Ectodermal cell (in vitro differentiated cells): ENCODE measurements at regions not wholly inside any gene's neighbourhood (a gene's known extent, or its start where the extent isn't known, plus 50 kb on each side); places are given as distances from the start of the nearest gene placed in this dataset.

Source experiments
- H3K27ac ChIP-seq: 2 replicates; pipeline ENCODE4 v1.7.0; 2013; ENCODE audit warnings: mild to moderate bottlenecking, low read depth, low read length; ENCODE audit not compliant: insufficient read depth, poor library complexity, severe bottlenecking
- H3K27me3 ChIP-seq: 2 replicates; pipeline ENCODE4 v1.7.0; 2013; ENCODE audit warnings: mild to moderate bottlenecking, low read length; ENCODE audit not compliant: insufficient read depth, control insufficient read depth, poor library complexity, severe bottlenecking
- H3K36me3 ChIP-seq: one replicate; pipeline ENCODE4 v1.7.0; 2013; ENCODE audit warnings: low read length; ENCODE audit not compliant: control insufficient read depth, insufficient read depth
- H3K4me1 ChIP-seq: one replicate; pipeline ENCODE4 v1.7.0; 2013; ENCODE audit warnings: low read length; ENCODE audit not compliant: control insufficient read depth, insufficient read depth
- H3K4me3 ChIP-seq: 2 replicates; pipeline ENCODE4 v1.7.0; 2013; ENCODE audit warnings: low read depth, low read length, control low read depth; ENCODE audit not compliant: insufficient read depth
- H3K9me3 ChIP-seq: 2 replicates; pipeline ENCODE4 v1.7.0; 2013; ENCODE audit warnings: mild to moderate bottlenecking, low read length, moderate library complexity; ENCODE audit not compliant: control insufficient read depth
- WGBS, 2 experiments: methylation state at CpG; one replicate each; pipeline ENCODE4 v1.1.7; 2013; ENCODE audit warnings: missing lambda C conversion rate in 2 of 2; 5-methylcytosine and 5-hydroxymethylcytosine counted together

GRCh38 chr3:69538281-69538680 is 152.4 kb upstream of the FRMD4B start:
- H3K27me3 ChIP-seq, result peaks cover 27% of the 10 kb centered on the region
- H3K9me3 ChIP-seq, result no peaks in the 10 kb centered on the region
- H3K4me3 ChIP-seq, result no peak overlapping the region
- WGBS, 2 experiments, result 80 to 83% methylated on average over 1 of the region's 1 CpG
- H3K4me1 ChIP-seq, result peaks cover 5% of the 10 kb centered on the region
- no peak overlapping the region for H3K27ac ChIP-seq
- H3K36me3 ChIP-seq, result no peaks in the 10 kb centered on the region

GRCh38 chr3:69536306-69537020 is 150.6 kb upstream of the FRMD4B start:
- 79 to 85% methylated on average over 19 of the region's 19 CpGs for WGBS, 2 experiments
- peaks cover 9% of the 10 kb centered on the region for H3K27me3 ChIP-seq

GRCh38 chr3:69535613-69536012 is 149.7 kb upstream of the FRMD4B start:
- 92 to 94% methylated on average over 9 of the region's 9 CpGs for WGBS, 2 experiments
- Histone ChIP-seq H3K27me3 (peaks cover under 1% of the 10 kb centered on the region), H3K36me3 (no peaks in the 10 kb centered on the region), H3K27ac (no peak overlapping the region), H3K4me1 (no peaks in the 10 kb centered on the region), H3K4me3 (no peak overlapping the region), H3K9me3 (no peaks in the 10 kb centered on the region)

More at GRCh38 chr3:69536306-69537020, 150.6 kb upstream of the FRMD4B start:
- H3K36me3 ChIP-seq, result no peaks in the 10 kb centered on the region
- no peak overlapping the region for H3K27ac ChIP-seq
- no peaks in the 10 kb centered on the region for H3K9me3 ChIP-seq
- H3K4me3 ChIP-seq, result no peak overlapping the region
- peaks cover 5% of the 10 kb centered on the region for H3K4me1 ChIP-seq

- Histone ChIP-seq H3K36me3 (no peaks in the 10 kb centered on the region), H3K27ac (no peak overlapping the region), H3K9me3 (no peaks in the 10 kb centered on the region), H3K4me3 (no peak overlapping the region), H3K27me3 (no peaks in the 10 kb centered on the region), H3K4me1 (no peaks in the 10 kb centered on the region)
- WGBS, 2 experiments, result 71 to 78% methylated on average over 5 of the region's 5 CpGs
Measured at GRCh38 chr3:69532547-69533224, 146.8 kb upstream of the FRMD4B start.

- 89 to 97% methylated on average over 3 of the region's 3 CpGs for WGBS, 2 experiments
Measured at GRCh38 chr3:69531576-69532546, 146.0 kb upstream of the FRMD4B start.

GRCh38 chr3:69530554-69530953 is 144.7 kb upstream of the FRMD4B start:
- WGBS, 2 experiments, result 96 to 98% methylated on average over 7 of the region's 7 CpGs
- H3K27me3 ChIP-seq, result no peaks in the 10 kb centered on the region

More at GRCh38 chr3:69531576-69532546, 146.0 kb upstream of the FRMD4B start:
- no peaks in the 10 kb centered on the region for H3K27me3 ChIP-seq
- no peaks in the 10 kb centered on the region for H3K4me1 ChIP-seq
- H3K4me3 ChIP-seq, result no peak overlapping the region
- no peak overlapping the region for H3K27ac ChIP-seq
- no peaks in the 10 kb centered on the region for H3K36me3 ChIP-seq
- H3K9me3 ChIP-seq, result no peaks in the 10 kb centered on the region

GRCh38 chr3:69527498-69527897 is 141.6 kb upstream of the FRMD4B start:
- H3K36me3 ChIP-seq, result no peaks in the 10 kb centered on the region

More at GRCh38 chr3:69530554-69530953, 144.7 kb upstream of the FRMD4B start:
- Histone ChIP-seq H3K4me1 (no peaks in the 10 kb centered on the region), H3K27ac (no peak overlapping the region), H3K36me3 (no peaks in the 10 kb centered on the region), H3K9me3 (no peaks in the 10 kb centered on the region), H3K4me3 (no peak overlapping the region)

GRCh38 chr3:69524816-69525215 is 138.9 kb upstream of the FRMD4B start:
- no peaks in the 10 kb centered on the region for H3K36me3 ChIP-seq
- H3K4me1 ChIP-seq, result no peaks in the 10 kb centered on the region
- H3K27me3 ChIP-seq, result no peaks in the 10 kb centered on the region
- H3K27ac ChIP-seq, result no peak overlapping the region
- no peak overlapping the region for H3K4me3 ChIP-seq
- 83 to 93% methylated on average over 1 of the region's 1 CpG for WGBS, 2 experiments
- no peaks in the 10 kb centered on the region for H3K9me3 ChIP-seq

More at GRCh38 chr3:69527498-69527897, 141.6 kb upstream of the FRMD4B start:
- Histone ChIP-seq H3K9me3 (no peaks in the 10 kb centered on the region), H3K4me3 (no peak overlapping the region), H3K4me1 (no peaks in the 10 kb centered on the region), H3K27me3 (no peaks in the 10 kb centered on the region), H3K27ac (no peak overlapping the region)

GRCh38 chr3:69521286-69521685 is 135.4 kb upstream of the FRMD4B start:
- Histone ChIP-seq H3K9me3 (no peaks in the 10 kb centered on the region), H3K27me3 (no peaks in the 10 kb centered on the region), H3K4me3 (no peak overlapping the region)

GRCh38 chr3:69511361-69511760 is 125.5 kb upstream of the FRMD4B start:
- Histone ChIP-seq H3K4me3 (no peak overlapping the region), H3K27me3 (no peaks in the 10 kb centered on the region), H3K4me1 (no peaks in the 10 kb centered on the region), H3K36me3 (no peaks in the 10 kb centered on the region), H3K9me3 (no peaks in the 10 kb centered on the region), H3K27ac (no peak overlapping the region)
- whole genome bisulfite sequencing, 2 experiments, result 93 to 96% methylated on average over 4 of the region's 4 CpGs

More at GRCh38 chr3:69521286-69521685, 135.4 kb upstream of the FRMD4B start:
- H3K36me3 ChIP-seq, result no peaks in the 10 kb centered on the region
- no peak overlapping the region for H3K27ac ChIP-seq
- H3K4me1 ChIP-seq, result no peaks in the 10 kb centered on the region
